NCI-H187 treated with DMSO at 0.1 percent for 48 hours (cell line): ENCODE measurements at regions not wholly inside any gene's neighbourhood (a gene's known extent, or its start where the extent isn't known, plus 50 kb on each side); places are given as distances from the start of the nearest gene placed in this dataset.

Experiments
- DNase-seq: peaks from one replicate; lab custom pipeline; 2025; lab: John Stamatoyannopoulos, UW

- DNase-seq = no peak
These were observed 57.3 kb downstream of the MAF start for GRCh38 chr16:79543219-79543618.

- DNase-seq = no peak
These were observed 58.2 kb downstream of the MAF start for GRCh38 chr16:79542237-79542774.

GRCh38 chr16:79540825-79541595 is 59.5 kb downstream of the MAF start:
- no peak for DNase-seq

- DNase-seq = no peak
These were observed 63.0 kb downstream of the MAF start for GRCh38 chr16:79537584-79537983.

GRCh38 chr16:79536958-79537357 is 63.6 kb downstream of the MAF start:
- no peak for DNase-seq

GRCh38 chr16:79535130-79535529 is 65.4 kb downstream of the MAF start:
- DNase-seq = no peak

- no peak for DNase-seq
These were observed 66.4 kb downstream of the MAF start for GRCh38 chr16:79534143-79534542.

GRCh38 chr16:79533292-79533691 is 67.2 kb downstream of the MAF start:
- DNase-seq = no peak

GRCh38 chr16:79532785-79533184 is 67.8 kb downstream of the MAF start:
- DNase-seq = no peak

GRCh38 chr16:79532273-79532672 is 68.3 kb downstream of the MAF start:
- DNase-seq = no peak

- no peak for DNase-seq
These were observed 72.2 kb downstream of the MAF start for GRCh38 chr16:79528338-79528737.

GRCh38 chr16:79523971-79524370 is 76.6 kb downstream of the MAF start:
- DNase-seq = no peak

GRCh38 chr16:79519448-79519847 is 81.1 kb downstream of the MAF start:
- no peak for DNase-seq

GRCh38 chr16:79517156-79517555 is 83.4 kb downstream of the MAF start:
- DNase-seq = no peak

- no peak for DNase-seq
These were observed 89.7 kb downstream of the MAF start for GRCh38 chr16:79510879-79511278.

- no peak for DNase-seq
These were observed 90.6 kb downstream of the MAF start for GRCh38 chr16:79509906-79510305.

- DNase-seq = no peak
These were observed 91.3 kb downstream of the MAF start for GRCh38 chr16:79509211-79509631.

- DNase-seq = no peak
These were observed 92.2 kb downstream of the MAF start for GRCh38 chr16:79508294-79508693.

GRCh38 chr16:79505344-79505743 is 95.2 kb downstream of the MAF start:
- no peak for DNase-seq

GRCh38 chr16:79503511-79503910 is 97.0 kb downstream of the MAF start:
- DNase-seq = no peak

- DNase-seq = no peak
These were observed 99.1 kb downstream of the MAF start for GRCh38 chr16:79501446-79501845.

- DNase-seq = no peak
These were observed 99.7 kb downstream of the MAF start for GRCh38 chr16:79500866-79501265.

- DNase-seq = no peak
These were observed 100.3 kb downstream of the MAF start for GRCh38 chr16:79500286-79500685.

- DNase-seq = no peak
These were observed 101.6 kb downstream of the MAF start for GRCh38 chr16:79498928-79499327.
